ENCODE measurements at regions not wholly inside any gene's neighbourhood (a gene's known extent, or its start where the extent isn't known, plus 50 kb on each side); places are given as distances from the start of the nearest gene placed in this dataset.

- H2AFZ ChIP-seq (ENCODE audit: low read depth, low read length) = peak overlapping the region; percentile 93
- H3K36me3 ChIP-seq (replicated peaks; ENCODE audit: low read depth, low read length) = no peaks in the 10 kb centered on the region
- no peaks in the 10 kb centered on the region for H4K20me1 ChIP-seq (ENCODE audit: insufficient read depth, low read length)
- peak overlapping the region; percentile 10; the same call in 1 of the 2 replicates for H3K27ac ChIP-seq (ENCODE audit: low read length)
- H3K79me2 ChIP-seq (ENCODE audit: low read length) = no peaks in the 10 kb centered on the region
- TF ChIP-seq EZH2phosphoT487 (IDR thresholded peaks at IDR 0.05; ENCODE audit: low read depth) (no peak), CTCF (IDR thresholded peaks at IDR 0.05; ENCODE audit: low read depth, low read length) (peak; percentile 83)
- no peaks in the 10 kb centered on the region for H3K9me3 ChIP-seq (ENCODE audit: insufficient read depth, low read length)
- peaks cover 15% of the 10 kb centered on the region for H3K4me1 ChIP-seq (ENCODE audit: low read length)
- H3K4me2 ChIP-seq (ENCODE audit: low read length) = peak overlapping the region; percentile 95
- peak overlapping the region; percentile 70 for H3K4me3 ChIP-seq (ENCODE audit: low read length)
- 0 out of 2 replicates have a peak, but pooled peaks cover 4% of the 10 kb centered on the region for H3K27me3 ChIP-seq (ENCODE audit: low read depth, low read length)
- peak overlapping the region; percentile 40 for H3K9ac ChIP-seq (ENCODE audit: low read length)
These were observed 80.9 kb downstream of the NABP1 start for GRCh38 chr2:191758518-191759507.

- Histone ChIP-seq H3K4me3 (ENCODE audit: low read length) (no peak overlapping the region), H3K27me3 (ENCODE audit: low read depth, low read length) (0 out of 2 replicates have a peak, but pooled peaks cover 4% of the 10 kb centered on the region), H2AFZ (ENCODE audit: low read depth, low read length) (no peak overlapping the region), H3K27ac (ENCODE audit: low read length) (no peak overlapping the region), H3K9ac (ENCODE audit: low read length) (peak overlapping the region; percentile 40; the same call in 1 of the 2 replicates), H3K9me3 (ENCODE audit: insufficient read depth, low read length) (no peaks in the 10 kb centered on the region), H3K36me3 (replicated peaks; ENCODE audit: low read depth, low read length) (no peaks in the 10 kb centered on the region), H3K4me2 (ENCODE audit: low read length) (peak overlapping the region; percentile 95), H4K20me1 (ENCODE audit: insufficient read depth, low read length) (no peaks in the 10 kb centered on the region), H3K79me2 (ENCODE audit: low read length) (no peaks in the 10 kb centered on the region), H3K4me1 (ENCODE audit: low read length) (peaks cover 15% of the 10 kb centered on the region)
- TF ChIP-seq EZH2phosphoT487 (IDR thresholded peaks at IDR 0.05; ENCODE audit: low read depth) (no peak), CTCF (IDR thresholded peaks at IDR 0.05; ENCODE audit: low read depth, low read length) (no peak)
These were observed 81.7 kb downstream of the NABP1 start for GRCh38 chr2:191759680-191760079.

GRCh38 chr2:191760655-191761262, 82.8 kb downstream of the NABP1 start:
- H3K36me3 ChIP-seq (replicated peaks; ENCODE audit: low read depth, low read length) = no peaks in the 10 kb centered on the region
- H2AFZ ChIP-seq (ENCODE audit: low read depth, low read length) = no peak overlapping the region
- H3K4me1 ChIP-seq (ENCODE audit: low read length) = peaks cover 15% of the 10 kb centered on the region
- no peak overlapping the region for H3K4me2 ChIP-seq (ENCODE audit: low read length)
- no peaks in the 10 kb centered on the region for H4K20me1 ChIP-seq (ENCODE audit: insufficient read depth, low read length)
- H3K4me3 ChIP-seq (ENCODE audit: low read length) = no peak overlapping the region
- no peaks in the 10 kb centered on the region for H3K27me3 ChIP-seq (ENCODE audit: low read depth, low read length)
- H3K27ac ChIP-seq (ENCODE audit: low read length) = no peak overlapping the region
- no peaks in the 10 kb centered on the region for H3K9me3 ChIP-seq (ENCODE audit: insufficient read depth, low read length)
- H3K79me2 ChIP-seq (ENCODE audit: low read length) = no peaks in the 10 kb centered on the region
- TF ChIP-seq CTCF (IDR thresholded peaks at IDR 0.05; ENCODE audit: low read depth, low read length) = no peak
- no peak for TF ChIP-seq EZH2phosphoT487 (IDR thresholded peaks at IDR 0.05; ENCODE audit: low read depth)
- no peak overlapping the region for H3K9ac ChIP-seq (ENCODE audit: low read length)

- Histone ChIP-seq H3K4me1 (ENCODE audit: low read length) (no peaks in the 10 kb centered on the region), H3K9me3 (ENCODE audit: insufficient read depth, low read length) (no peaks in the 10 kb centered on the region), H3K27ac (ENCODE audit: low read length) (no peak overlapping the region), H3K9ac (ENCODE audit: low read length) (no peak overlapping the region), H3K36me3 (replicated peaks; ENCODE audit: low read depth, low read length) (no peaks in the 10 kb centered on the region), H3K4me3 (ENCODE audit: low read length) (no peak overlapping the region), H2AFZ (ENCODE audit: low read depth, low read length) (no peak overlapping the region), H3K79me2 (ENCODE audit: low read length) (no peaks in the 10 kb centered on the region), H4K20me1 (ENCODE audit: insufficient read depth, low read length) (no peaks in the 10 kb centered on the region), H3K4me2 (ENCODE audit: low read length) (no peak overlapping the region), H3K27me3 (ENCODE audit: low read depth, low read length) (no peaks in the 10 kb centered on the region)
- TF ChIP-seq EZH2phosphoT487 (IDR thresholded peaks at IDR 0.05; ENCODE audit: low read depth) (no peak), CTCF (IDR thresholded peaks at IDR 0.05; ENCODE audit: low read depth, low read length) (no peak)
These were observed 73.8 kb downstream of the CAVIN2 start for GRCh38 chr2:191773136-191773535.
